ENCODE measurements at regions not wholly inside any gene's neighbourhood (a gene's known extent, or its start where the extent isn't known, plus 50 kb on each side); places are given as distances from the start of the nearest gene placed in this dataset.

DNA sequence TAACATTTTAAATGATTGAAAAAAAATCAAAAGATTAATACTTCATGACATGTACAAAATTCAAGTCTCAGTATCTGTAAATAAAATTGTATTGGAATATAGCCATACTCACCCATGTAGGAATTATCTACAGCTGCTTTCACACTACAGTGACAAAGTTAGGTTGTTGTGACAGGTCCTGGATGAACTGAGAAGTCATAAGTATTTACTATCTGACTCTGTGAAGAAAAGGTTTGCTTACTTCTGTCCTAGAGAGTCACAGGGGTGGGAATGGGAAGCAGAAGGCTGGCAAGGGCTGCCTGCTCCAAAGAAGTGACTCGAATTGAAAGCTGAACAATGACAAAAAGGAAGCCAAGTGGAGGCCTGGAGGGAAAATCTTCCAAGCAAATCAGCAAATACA, 155.2 kb downstream of the SLC30A10 start:
- TF ChIP-seq EZH2 (IDR thresholded peaks at IDR 0.05; ENCODE audit: insufficient read depth, poor library complexity, severe bottlenecking), result no peak
- TF ChIP-seq EZH2phosphoT487 (IDR thresholded peaks at IDR 0.05; ENCODE audit: insufficient read depth, low read depth), result no peak
